Keratinocyte (primary cell): ENCODE measurements at regions not wholly inside any gene's neighbourhood (a gene's known extent, or its start where the extent isn't known, plus 50 kb on each side); places are given as distances from the start of the nearest gene placed in this dataset.

ENCODE experiments used
- EZH2 ChIP-seq: IDR thresholded peaks from one replicate; pipeline ENCODE4 v1.6.1; 2012; ENCODE audit warnings: inconsistent platforms, mild to moderate bottlenecking, low read length, moderate library complexity
- TF ChIP-seq, protein P1 (sequence below), 3 experiments: IDR thresholded peaks in 1 of 3; conservative IDR thresholded peaks in 1 of 3; optimal IDR thresholded peaks in 1 of 3; 2 replicates in 2 of 3; 3 replicates in 1 of 3; pipeline versions ENCODE3 to v1.5.1; 2011; ENCODE audit warnings: low read length in 3 of 3, mild to moderate bottlenecking in 3 of 3, moderate library complexity in 2 of 3, control low read depth in 1 of 3, inconsistent platforms in 1 of 3; ENCODE audit not compliant: insufficient read depth in 2 of 3; ENCODE audit errors: extremely low read depth in 1 of 3

GRCh38 chr5:126280343-126280742 lies 142.9 kb upstream of the GRAMD2B start:
- TF ChIP-seq, protein P1, sequence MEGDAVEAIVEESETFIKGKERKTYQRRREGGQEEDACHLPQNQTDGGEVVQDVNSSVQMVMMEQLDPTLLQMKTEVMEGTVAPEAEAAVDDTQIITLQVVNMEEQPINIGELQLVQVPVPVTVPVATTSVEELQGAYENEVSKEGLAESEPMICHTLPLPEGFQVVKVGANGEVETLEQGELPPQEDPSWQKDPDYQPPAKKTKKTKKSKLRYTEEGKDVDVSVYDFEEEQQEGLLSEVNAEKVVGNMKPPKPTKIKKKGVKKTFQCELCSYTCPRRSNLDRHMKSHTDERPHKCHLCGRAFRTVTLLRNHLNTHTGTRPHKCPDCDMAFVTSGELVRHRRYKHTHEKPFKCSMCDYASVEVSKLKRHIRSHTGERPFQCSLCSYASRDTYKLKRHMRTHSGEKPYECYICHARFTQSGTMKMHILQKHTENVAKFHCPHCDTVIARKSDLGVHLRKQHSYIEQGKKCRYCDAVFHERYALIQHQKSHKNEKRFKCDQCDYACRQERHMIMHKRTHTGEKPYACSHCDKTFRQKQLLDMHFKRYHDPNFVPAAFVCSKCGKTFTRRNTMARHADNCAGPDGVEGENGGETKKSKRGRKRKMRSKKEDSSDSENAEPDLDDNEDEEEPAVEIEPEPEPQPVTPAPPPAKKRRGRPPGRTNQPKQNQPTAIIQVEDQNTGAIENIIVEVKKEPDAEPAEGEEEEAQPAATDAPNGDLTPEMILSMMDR (optimal IDR thresholded peaks at IDR 0.05 in 1 of 3, IDR thresholded peaks at IDR 0.05 in 1 of 3, conservative IDR thresholded peaks at IDR 0.05 in 1 of 3; ENCODE audit: extremely low read depth in 1 of 3, insufficient read depth in 2 of 3, low read length in 3 of 3): no peak
- no peak for TF ChIP-seq EZH2
